Lower leg skin (tissue), 3 donors: ENCODE measurements at regions not wholly inside any gene's neighbourhood (a gene's known extent, or its start where the extent isn't known, plus 50 kb on each side); places are given as distances from the start of the nearest gene placed in this dataset.

Source experiments
- POLR2A ChIP-seq, 2 donors: fragments of 450-650 bp; IDR thresholded peaks; one replicate each; pipeline ENCODE4 v1.6.1; 2016 to 2017; ENCODE audit warnings: antibody characterized with exemption in 2 of 2, mild to moderate bottlenecking in 1 of 2, moderate library complexity in 1 of 2
- TF ChIP-seq, protein P1 (sequence below), 3 donors: fragments of 450-650 bp; IDR thresholded peaks; one replicate each; pipeline ENCODE4 v1.5.1; 2016; ENCODE audit warnings: antibody characterized with exemption in 3 of 3, mild to moderate bottlenecking in 3 of 3, moderate library complexity in 2 of 3

DNA sequence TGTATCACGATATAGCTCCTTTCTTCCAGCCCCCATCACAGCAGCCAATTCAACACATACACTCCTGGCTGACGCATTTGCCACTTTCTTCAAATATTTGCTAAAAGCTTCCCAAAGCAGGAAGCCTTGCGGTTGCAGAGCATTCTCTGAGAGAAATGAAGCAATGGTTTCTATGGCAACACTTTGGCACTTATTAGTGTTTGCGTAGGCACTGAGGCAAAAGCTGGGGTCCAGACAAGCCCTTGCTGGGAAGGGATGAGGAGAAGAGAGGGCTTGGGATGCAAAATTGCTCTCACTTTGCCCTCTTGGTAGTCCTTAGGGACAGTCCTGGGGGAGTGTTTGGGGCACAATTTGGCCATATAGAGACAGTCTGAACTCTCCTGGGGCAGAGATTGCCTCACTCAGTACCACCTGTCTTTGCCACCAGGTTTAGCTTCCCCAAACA lies 55.0 kb upstream of the PAK3 start:
- TF ChIP-seq, protein P1, sequence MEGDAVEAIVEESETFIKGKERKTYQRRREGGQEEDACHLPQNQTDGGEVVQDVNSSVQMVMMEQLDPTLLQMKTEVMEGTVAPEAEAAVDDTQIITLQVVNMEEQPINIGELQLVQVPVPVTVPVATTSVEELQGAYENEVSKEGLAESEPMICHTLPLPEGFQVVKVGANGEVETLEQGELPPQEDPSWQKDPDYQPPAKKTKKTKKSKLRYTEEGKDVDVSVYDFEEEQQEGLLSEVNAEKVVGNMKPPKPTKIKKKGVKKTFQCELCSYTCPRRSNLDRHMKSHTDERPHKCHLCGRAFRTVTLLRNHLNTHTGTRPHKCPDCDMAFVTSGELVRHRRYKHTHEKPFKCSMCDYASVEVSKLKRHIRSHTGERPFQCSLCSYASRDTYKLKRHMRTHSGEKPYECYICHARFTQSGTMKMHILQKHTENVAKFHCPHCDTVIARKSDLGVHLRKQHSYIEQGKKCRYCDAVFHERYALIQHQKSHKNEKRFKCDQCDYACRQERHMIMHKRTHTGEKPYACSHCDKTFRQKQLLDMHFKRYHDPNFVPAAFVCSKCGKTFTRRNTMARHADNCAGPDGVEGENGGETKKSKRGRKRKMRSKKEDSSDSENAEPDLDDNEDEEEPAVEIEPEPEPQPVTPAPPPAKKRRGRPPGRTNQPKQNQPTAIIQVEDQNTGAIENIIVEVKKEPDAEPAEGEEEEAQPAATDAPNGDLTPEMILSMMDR (IDR thresholded peaks at IDR 0.05), result no peak
- no peak for TF ChIP-seq POLR2A (IDR thresholded peaks at IDR 0.05)
